H1 (cell line): ENCODE measurements at regions not wholly inside any gene's neighbourhood (a gene's known extent, or its start where the extent isn't known, plus 50 kb on each side); places are given as distances from the start of the nearest gene placed in this dataset.

ENCODE experiments used
- CTCF ChIA-PET: fragments of 300-600 bp; sonication (Branson Sonifier 250); formaldehyde crosslinking; loops from one replicate; lab custom pipeline; 2021; ENCODE audit not compliant: partially characterized antibody; lab: Charles Lee
- POLR2A ChIA-PET: fragments of 300-600 bp; sonication (Branson Sonifier 250); formaldehyde crosslinking; loops from one replicate; lab custom pipeline; 2021; ENCODE audit warnings: inconsistent platforms; ENCODE audit not compliant: partially characterized antibody; lab: Charles Lee
- DNase-seq, 2 experiments: peaks; one replicate each; pipeline versions ENCODE4 v3.0.0 to v3.0.0-alpha.2; 2010 to 2022; ENCODE audit warnings: low spot score in 2 of 2, low read depth in 1 of 2, mixed read lengths in 1 of 2
- FAIRE-seq: peaks from 2 replicates; lab custom pipeline; 2011; peaks lifted over from hg19 to GRCh38; lab: Jason Lieb, UNC
- H2AFZ ChIP-seq: 2 replicates; pipeline ENCODE4 v1.8.1; 2012; ENCODE audit warnings: low read length, inconsistent platforms
- H2AK5ac ChIP-seq: 2 replicates; pipeline ENCODE4 v1.6.1; 2013; ENCODE audit warnings: low read depth, low read length
- H2BK120ac ChIP-seq: replicated peaks from 2 replicates; pipeline ENCODE3; 2013; ENCODE audit warnings: low read depth, low read length, inconsistent platforms
- H2BK12ac ChIP-seq: 2 replicates; pipeline ENCODE4 v1.6.1; 2013; ENCODE audit warnings: low read depth, low read length
- H2BK15ac ChIP-seq: 2 replicates; pipeline ENCODE4 v1.6.1; 2013; ENCODE audit warnings: low read length
- H2BK20ac ChIP-seq: 2 replicates; pipeline ENCODE4 v1.6.1; 2013; ENCODE audit warnings: low read length
- H2BK5ac ChIP-seq: 2 replicates; pipeline ENCODE4 v1.6.1; 2013; ENCODE audit warnings: low read depth, low read length
- H3K14ac ChIP-seq: 2 replicates; pipeline ENCODE4 v1.6.1; 2013; ENCODE audit warnings: inconsistent platforms; ENCODE audit not compliant: insufficient read length
- H3K18ac ChIP-seq: 2 replicates; pipeline ENCODE4 v1.6.1; 2013; ENCODE audit warnings: low read length; ENCODE audit errors: extremely low read depth
- H3K23ac ChIP-seq: 2 replicates; pipeline ENCODE4 v1.6.1; 2013; ENCODE audit warnings: inconsistent platforms; ENCODE audit not compliant: insufficient read length
- H3K23me2 ChIP-seq: 2 replicates; pipeline ENCODE4 v1.6.1; 2013; ENCODE audit warnings: low read depth, low read length
- H3K27ac ChIP-seq: 2 replicates; pipeline ENCODE4 v1.6.1; 2011; ENCODE audit warnings: low read depth, low read length, inconsistent platforms
- H3K27me3 ChIP-seq, 4 experiments: replicated peaks in 1 of 4; 1 replicate in 1 of 4; 2 replicates in 3 of 4; pipeline versions ENCODE4 v1.6.1 to v1.8.1; 2011 to 2013; ENCODE audit warnings: low read length in 3 of 4, mild to moderate bottlenecking in 3 of 4, inconsistent platforms in 2 of 4, mixed read lengths in 2 of 4, moderate library complexity in 1 of 4; ENCODE audit not compliant: control insufficient read depth in 3 of 4, insufficient read depth in 3 of 4; ENCODE audit errors: extremely low read depth in 1 of 4
- H3K36me3 ChIP-seq, 4 experiments: 2 replicates each; pipeline versions ENCODE4 v1.6.1 to v1.8.1; 2011 to 2013; ENCODE audit warnings: mild to moderate bottlenecking in 4 of 4, low read length in 3 of 4, moderate library complexity in 2 of 4, control low read depth in 1 of 4, inconsistent platforms in 1 of 4; ENCODE audit not compliant: insufficient read depth in 4 of 4, control insufficient read depth in 2 of 4
- H3K4ac ChIP-seq: replicated peaks from 2 replicates; pipeline ENCODE3; 2013; ENCODE audit warnings: low read length, low read depth, mixed read lengths, inconsistent platforms; ENCODE audit not compliant: insufficient read length
- H3K4me1 ChIP-seq, 4 experiments: replicated peaks in 1 of 4; 1 replicate in 1 of 4; 2 replicates in 3 of 4; pipeline versions ENCODE4 v1.6.1 to v1.8.1; 2011 to 2013; ENCODE audit warnings: low read length in 3 of 4, inconsistent platforms in 2 of 4, mixed read lengths in 1 of 4; ENCODE audit not compliant: insufficient read depth in 4 of 4, control insufficient read depth in 3 of 4
- H3K4me2 ChIP-seq, 2 experiments: 2 replicates each; pipeline versions ENCODE4 v1.6.1 to v1.8.1; 2011 to 2013; ENCODE audit warnings: low read depth in 2 of 2, low read length in 2 of 2, control low read depth in 1 of 2, inconsistent platforms in 1 of 2, mild to moderate bottlenecking in 1 of 2; ENCODE audit not compliant: insufficient read depth in 1 of 2
- H3K4me3 ChIP-seq, 4 experiments: fragments of 200-600, 300-600 bp in 1 of 4; sonication (generic), shearing (Covaris generic), sonication (Bioruptor Twin) in 1 of 4; 2 replicates each; pipeline versions ENCODE4 v1.5.1 to v1.8.1; 2011 to 2016; ENCODE audit warnings: low read length in 4 of 4, low read depth in 3 of 4, control low read depth in 2 of 4, inconsistent platforms in 2 of 4, mild to moderate bottlenecking in 2 of 4, mixed read lengths in 1 of 4, moderate library complexity in 1 of 4; ENCODE audit not compliant: insufficient read depth in 2 of 4; ENCODE audit errors: extremely low read depth in 1 of 4
- H3K56ac ChIP-seq: replicated peaks from 2 replicates; pipeline ENCODE3; 2013; ENCODE audit warnings: low read depth, mild to moderate bottlenecking, mixed read lengths, low read length, inconsistent platforms; ENCODE audit not compliant: insufficient read length
- H3K79me1 ChIP-seq: 2 replicates; pipeline ENCODE4 v1.6.1; 2013; ENCODE audit warnings: low read depth, low read length, control low read depth
- H3K79me2 ChIP-seq, 2 experiments: 2 replicates each; pipeline versions ENCODE4 v1.6.1 to v1.8.1; 2012 to 2013; ENCODE audit warnings: low read length in 2 of 2, mild to moderate bottlenecking in 2 of 2, inconsistent platforms in 1 of 2; ENCODE audit not compliant: insufficient read depth in 2 of 2, control insufficient read depth in 1 of 2
- H3K9ac ChIP-seq, 4 experiments: replicated peaks in 1 of 4; 1 replicate in 1 of 4; 2 replicates in 3 of 4; pipeline versions ENCODE4 v1.6.1 to v1.8.1; 2011 to 2013; ENCODE audit warnings: low read depth in 3 of 4, low read length in 3 of 4, control low read depth in 2 of 4, mild to moderate bottlenecking in 2 of 4, moderate library complexity in 2 of 4, inconsistent platforms in 1 of 4; ENCODE audit errors: extremely low read depth in 1 of 4
- H3K9me3 ChIP-seq, 2 experiments: 2 replicates each; pipeline versions ENCODE4 v1.6.1 to v1.8.1; 2012 to 2013; ENCODE audit warnings: mild to moderate bottlenecking in 2 of 2, moderate library complexity in 2 of 2, control low read depth in 1 of 2, inconsistent platforms in 1 of 2, low read depth in 1 of 2, low read length in 1 of 2, mixed read lengths in 1 of 2; ENCODE audit not compliant: insufficient read depth in 2 of 2
- H4K20me1 ChIP-seq, 2 experiments: replicated peaks in 1 of 2; 2 replicates each; pipeline versions ENCODE3 to v1.8.1; 2011 to 2013; ENCODE audit warnings: inconsistent platforms in 2 of 2, low read length in 2 of 2, mild to moderate bottlenecking in 1 of 2; ENCODE audit not compliant: insufficient read depth in 2 of 2, control insufficient read depth in 1 of 2
- H4K5ac ChIP-seq: 2 replicates; pipeline ENCODE4 v1.6.1; 2013; ENCODE audit warnings: low read length, low read depth, mixed read lengths, inconsistent platforms; ENCODE audit not compliant: insufficient read length
- H4K8ac ChIP-seq: 2 replicates; pipeline ENCODE4 v1.8.0; 2013; ENCODE audit warnings: mild to moderate bottlenecking, moderate library complexity, low read length, inconsistent platforms; ENCODE audit not compliant: insufficient read depth; ENCODE audit errors: extremely low read depth
- H4K91ac ChIP-seq: replicated peaks from 2 replicates; pipeline ENCODE3; 2013; ENCODE audit warnings: low read length, mixed read lengths, inconsistent platforms; ENCODE audit not compliant: insufficient read length
- BACH1 ChIP-seq: IDR thresholded peaks from 2 replicates; pipeline ENCODE4 v1.6.1; 2012; ENCODE audit warnings: low read length, improper control_type of control experiment
- BRCA1 ChIP-seq: IDR thresholded peaks from 2 replicates; pipeline ENCODE4 v1.6.1; 2012; ENCODE audit warnings: low read depth, low read length, improper control_type of control experiment
- CBX5 ChIP-seq: fragments of 300-800, 300-1000 bp; sonication (generic); IDR thresholded peaks from 2 replicates; pipeline ENCODE4 v1.7.1; 2016; ENCODE audit warnings: antibody characterized with exemption, low read length, low read depth
- CEBPB ChIP-seq: IDR thresholded peaks from 2 replicates; pipeline ENCODE4 v1.6.1; 2012; ENCODE audit warnings: low read depth, low read length
- CHD2 ChIP-seq: IDR thresholded peaks from 2 replicates; pipeline ENCODE4 v1.6.1; 2012; ENCODE audit warnings: low read length, improper control_type of control experiment
- CTBP2 ChIP-seq: IDR thresholded peaks from 2 replicates; pipeline ENCODE4 v1.7.0; 2011; ENCODE audit warnings: borderline replicate concordance, mild to moderate bottlenecking, moderate library complexity, mixed read lengths, low read length; ENCODE audit not compliant: insufficient read depth, insufficient read length
- GABPA ChIP-seq: IDR thresholded peaks from 2 replicates; pipeline ENCODE4 v1.6.1; 2011; ENCODE audit warnings: mild to moderate bottlenecking, low read length, moderate library complexity, borderline replicate concordance; ENCODE audit not compliant: insufficient read depth
- KDM1A ChIP-seq: fragments of 200-600, 300-600 bp; sonication (generic); IDR thresholded peaks from 2 replicates; pipeline ENCODE4 v1.7.1; 2016; ENCODE audit warnings: mild to moderate bottlenecking, low read length, borderline replicate concordance
- MAFK ChIP-seq: IDR thresholded peaks from 2 replicates; pipeline ENCODE4 v1.6.1; 2012; ENCODE audit warnings: low read depth, mild to moderate bottlenecking, improper control_type of control experiment, low read length
- NANOG ChIP-seq: IDR thresholded peaks from 2 replicates; pipeline ENCODE4 v1.6.1; 2011; ENCODE audit warnings: low read length, low read depth, mild to moderate bottlenecking, inconsistent platforms; ENCODE audit not compliant: insufficient read depth, poor library complexity, severe bottlenecking
- SP2 ChIP-seq: IDR thresholded peaks from 2 replicates; pipeline ENCODE4 v1.6.1; 2012; ENCODE audit warnings: mild to moderate bottlenecking, low read length, inconsistent platforms
- SP4 ChIP-seq: IDR thresholded peaks from 2 replicates; pipeline ENCODE4 v1.6.1; 2012; ENCODE audit warnings: low read length, inconsistent platforms
- TAF1 ChIP-seq: IDR thresholded peaks from 2 replicates; pipeline ENCODE4 v1.6.1; 2011; ENCODE audit warnings: mild to moderate bottlenecking, low read depth, low read length
- TAF7 ChIP-seq: optimal IDR thresholded peaks from 2 replicates; pipeline ENCODE3; 2011; ENCODE audit warnings: low read depth, mild to moderate bottlenecking, inconsistent platforms, low read length, moderate library complexity, borderline replicate concordance
- TBP ChIP-seq: IDR thresholded peaks from 2 replicates; pipeline ENCODE4 v1.6.1; 2011; ENCODE audit warnings: low read depth, low read length, improper control_type of control experiment
- TEAD4 ChIP-seq: IDR thresholded peaks from 2 replicates; pipeline ENCODE4 v1.6.1; 2012; ENCODE audit warnings: low read depth, low read length, inconsistent platforms, mixed read lengths
- TF ChIP-seq, protein P1 (sequence below): IDR thresholded peaks from 2 replicates; pipeline ENCODE4 v1.6.1; 2012; ENCODE audit warnings: inconsistent platforms

GRCh38 chr11:128196235-128196634, 391.1 kb downstream of the ETS1 start:
- Histone ChIP-seq H3K79me2 (no peaks in the 10 kb centered on the region), H4K5ac (no peak overlapping the region), H3K4me3 (no peak overlapping the region), H2BK20ac (no peak overlapping the region), H3K9me3 (no peaks in the 10 kb centered on the region), H4K20me1 (no peaks in the 10 kb centered on the region), H3K23me2 (no peaks in the 10 kb centered on the region), H3K36me3 (no peaks in the 10 kb centered on the region), H3K79me1 (no peaks in the 10 kb centered on the region), H2BK5ac (no peak overlapping the region), H2AFZ (no peak overlapping the region), H3K9ac (no peak overlapping the region), H4K91ac (no peak overlapping the region), H3K27me3 (no peaks in the 10 kb centered on the region), H2BK15ac (no peak overlapping the region), H3K4me2 (no peak overlapping the region), H2BK12ac (no peak overlapping the region), H3K14ac (no peak overlapping the region), H3K4ac (no peak overlapping the region), H3K27ac (no peak overlapping the region), H4K8ac (no peak overlapping the region), H3K23ac (no peak overlapping the region), H3K4me1 (no peaks in the 10 kb centered on the region), H3K18ac (no peak overlapping the region), H2BK120ac (no peak overlapping the region), H2AK5ac (no peak overlapping the region), H3K56ac (no peak overlapping the region)
- ChIA-PET CTCF (no interaction called here), POLR2A (no interaction called here)
- no peak for FAIRE-seq
- no peak for DNase-seq
- TF ChIP-seq, protein P1, sequence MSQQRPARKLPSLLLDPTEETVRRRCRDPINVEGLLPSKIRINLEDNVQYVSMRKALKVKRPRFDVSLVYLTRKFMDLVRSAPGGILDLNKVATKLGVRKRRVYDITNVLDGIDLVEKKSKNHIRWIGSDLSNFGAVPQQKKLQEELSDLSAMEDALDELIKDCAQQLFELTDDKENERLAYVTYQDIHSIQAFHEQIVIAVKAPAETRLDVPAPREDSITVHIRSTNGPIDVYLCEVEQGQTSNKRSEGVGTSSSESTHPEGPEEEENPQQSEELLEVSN = no peak
- TF ChIP-seq CHD2 (no peak), CTBP2 (no peak), CBX5 (no peak), TEAD4 (no peak), KDM1A (no peak), MAFK (no peak), BACH1 (no peak), TAF7 (no peak), BRCA1 (no peak), TAF1 (no peak), SP2 (no peak), CEBPB (no peak), GABPA (no peak), TBP (no peak), SP4 (no peak), NANOG (no peak)
